Natural killer cell (primary cell): ENCODE measurements at regions not wholly inside any gene's neighbourhood (a gene's known extent, or its start where the extent isn't known, plus 50 kb on each side); places are given as distances from the start of the nearest gene placed in this dataset.

ENCODE experiments used
- ATAC-seq, 3 donors: fragments of 150-1000 bp in 2 of 3; fragments of 200-7000 bp in 1 of 3; cut with Tn5 transposase; 1 replicate in 1 of 3; 2 replicates in 2 of 3; pipeline ENCODE4 v1.10.0; 2021; ENCODE audit warnings: mild to moderate bottlenecking in 2 of 3, moderate library complexity in 2 of 3
- DNase-seq, 2 donors: peaks; one replicate each; pipeline versions ENCODE4 v3.0.0 to v3.0.0-alpha.2; 2013 to 2021; ENCODE audit warnings: mixed read lengths in 1 of 2
- H3K27ac ChIP-seq: one replicate; pipeline ENCODE4 v1.5.1; 2013; ENCODE audit warnings: mild to moderate bottlenecking, low read length
- H3K27me3 ChIP-seq: one replicate; pipeline ENCODE4 v1.6.1; 2013; ENCODE audit warnings: low read length; ENCODE audit not compliant: control insufficient read depth, insufficient read depth
- H3K36me3 ChIP-seq: one replicate; pipeline ENCODE4 v1.6.1; 2013; ENCODE audit warnings: low read length; ENCODE audit not compliant: control insufficient read depth, insufficient read depth
- H3K4me1 ChIP-seq: one replicate; pipeline ENCODE4 v1.6.1; 2013; ENCODE audit warnings: low read length; ENCODE audit not compliant: control insufficient read depth, insufficient read depth
- H3K4me3 ChIP-seq: one replicate; pipeline ENCODE4 v1.5.1; 2013; ENCODE audit warnings: low read length
- H3K9me3 ChIP-seq: one replicate; pipeline ENCODE4 v1.6.1; 2013; ENCODE audit warnings: low read length; ENCODE audit not compliant: control insufficient read depth, insufficient read depth
- H3K27ac Mint-ChIP-seq, 2 donors: one replicate each; pipeline ENCODE4 v1.8.0; 2022; ENCODE audit warnings: mild to moderate bottlenecking in 2 of 2, mixed read lengths in 2 of 2, moderate library complexity in 1 of 2
- H3K27me3 Mint-ChIP-seq, 2 donors: one replicate each; pipeline ENCODE4 v1.8.0; 2022; ENCODE audit warnings: low read depth in 2 of 2, mixed read lengths in 2 of 2
- H3K36me3 Mint-ChIP-seq: one replicate; pipeline ENCODE4 v1.8.0; 2022; ENCODE audit warnings: mixed read lengths
- H3K4me1 Mint-ChIP-seq, 2 donors: one replicate each; pipeline ENCODE4 v1.8.0; 2022; ENCODE audit warnings: mixed read lengths in 2 of 2
- H3K4me3 Mint-ChIP-seq: one replicate; pipeline ENCODE4 v1.8.0; 2022; ENCODE audit warnings: mild to moderate bottlenecking, moderate library complexity, mixed read lengths
- H3K9me3 Mint-ChIP-seq, 2 donors: one replicate each; pipeline ENCODE4 v1.8.0; 2022; ENCODE audit warnings: mixed read lengths in 2 of 2
- CTCF ChIP-seq: fragments of 200-600 bp; IDR thresholded peaks from one replicate; pipeline ENCODE4 v1.8.0; 2022; ENCODE audit warnings: antibody characterized with exemption
- WGBS: methylation state at CpG from one replicate; pipeline ENCODE4 v1.1.7; 2013; ENCODE audit warnings: missing lambda C conversion rate; ENCODE audit not compliant: insufficient coverage; 5-methylcytosine and 5-hydroxymethylcytosine counted together
- intact Hi-C: fragments of 100-400 bp; cut with micrococcal nuclease; formaldehyde crosslinking; loops from one replicate; pipeline ENCODE4 v1.14.2; 2022

GRCh38 chr11:64456509-64457320 is 97.8 kb downstream of the RPS6KA4 start:
- H3K27me3 ChIP-seq, result no peaks in the 10 kb centered on the region
- H3K27ac Mint-ChIP-seq, result no peak overlapping the region
- 88% methylated on average over 23 of the region's 23 CpGs for WGBS
- H3K36me3 ChIP-seq, result no peaks in the 10 kb centered on the region
- no peak overlapping the region for H3K4me3 ChIP-seq
- no peaks in the 10 kb centered on the region for H3K4me1 ChIP-seq
- intact Hi-C loops, result no loop called here
- TF ChIP-seq CTCF, result no peak
- ATAC-seq, result no peak
- H3K4me1 Mint-ChIP-seq, result no peaks in the 10 kb centered on the region
- H3K9me3 ChIP-seq, result no peaks in the 10 kb centered on the region
- no peak overlapping the region for H3K4me3 Mint-ChIP-seq
- H3K9me3 Mint-ChIP-seq, result no peaks in the 10 kb centered on the region
- no peaks in the 10 kb centered on the region for H3K36me3 Mint-ChIP-seq
- no peak overlapping the region for H3K27ac ChIP-seq
- no peak for DNase-seq
- H3K27me3 Mint-ChIP-seq, result peaks cover 3% of the 10 kb centered on the region in 2 donors

GRCh38 chr11:64457416-64458010 is 98.2 kb upstream of the SLC22A11 start:
- Mint-ChIP-seq H3K9me3 (no peaks in the 10 kb centered on the region), H3K27me3 (peaks cover 3 to 7% of the 10 kb centered on the region in 2 donors), H3K4me1 (no peaks in the 10 kb centered on the region), H3K27ac (no peak overlapping the region), H3K4me3 (no peak overlapping the region), H3K36me3 (no peaks in the 10 kb centered on the region)
- H3K4me3 ChIP-seq, result no peak overlapping the region
- DNase-seq (no peak), ATAC-seq (no peak)
- intact Hi-C loops, result no loop called here
- TF ChIP-seq CTCF, result no peak
- H3K36me3 ChIP-seq, result no peaks in the 10 kb centered on the region
- no peak overlapping the region for H3K27ac ChIP-seq
- WGBS, result 84% methylated on average over 12 of the region's 12 CpGs
- no peaks in the 10 kb centered on the region for H3K9me3 ChIP-seq
- no peaks in the 10 kb centered on the region for H3K27me3 ChIP-seq
- H3K4me1 ChIP-seq, result no peaks in the 10 kb centered on the region

- H3K27me3 ChIP-seq, result no peaks in the 10 kb centered on the region
- peaks cover 0 to 13% of the 10 kb centered on the region in 2 donors for H3K27me3 Mint-ChIP-seq
- H3K36me3 Mint-ChIP-seq, result no peaks in the 10 kb centered on the region
- no peak overlapping the region for H3K27ac Mint-ChIP-seq
- no peak for ATAC-seq
- H3K4me3 ChIP-seq, result no peak overlapping the region
- no peaks in the 10 kb centered on the region for H3K9me3 Mint-ChIP-seq
- no peaks in the 10 kb centered on the region for H3K4me1 ChIP-seq
- intact Hi-C loops, result no loop called here
- no peak overlapping the region for H3K27ac ChIP-seq
- no peak for TF ChIP-seq CTCF
- H3K4me1 Mint-ChIP-seq, result no peaks in the 10 kb centered on the region
- WGBS, result 63% methylated on average over 10 of the region's 10 CpGs
- H3K4me3 Mint-ChIP-seq, result no peak overlapping the region
- no peaks in the 10 kb centered on the region for H3K36me3 ChIP-seq
- DNase-seq, result no peak
- no peaks in the 10 kb centered on the region for H3K9me3 ChIP-seq
Measured at GRCh38 chr11:64458997-64459396, 96.7 kb upstream of the SLC22A11 start.
